H1 (cell line): ENCODE measurements at regions not wholly inside any gene's neighbourhood (a gene's known extent, or its start where the extent isn't known, plus 50 kb on each side); places are given as distances from the start of the nearest gene placed in this dataset.
A peak's percentile ranks its signal among the peaks of the same experiment; 100 is the strongest.

Experiments
- CTCF ChIA-PET: fragments of 300-600 bp; sonication (Branson Sonifier 250); formaldehyde crosslinking; loops from one replicate; lab custom pipeline; 2021; ENCODE audit not compliant: partially characterized antibody; lab: Charles Lee
- POLR2A ChIA-PET: fragments of 300-600 bp; sonication (Branson Sonifier 250); formaldehyde crosslinking; loops from one replicate; lab custom pipeline; 2021; ENCODE audit warnings: inconsistent platforms; ENCODE audit not compliant: partially characterized antibody; lab: Charles Lee
- DNase-seq, 2 experiments: peaks; one replicate each; pipeline versions ENCODE4 v3.0.0 to v3.0.0-alpha.2; 2010 to 2022; ENCODE audit warnings: low spot score in 2 of 2, low read depth in 1 of 2, mixed read lengths in 1 of 2
- FAIRE-seq: peaks from 2 replicates; lab custom pipeline; 2011; peaks lifted over from hg19 to GRCh38; lab: Jason Lieb, UNC
- H2AFZ ChIP-seq: 2 replicates; pipeline ENCODE4 v1.8.1; 2012; ENCODE audit warnings: low read length, inconsistent platforms
- H2AK5ac ChIP-seq: 2 replicates; pipeline ENCODE4 v1.6.1; 2013; ENCODE audit warnings: low read depth, low read length
- H2BK120ac ChIP-seq: replicated peaks from 2 replicates; pipeline ENCODE3; 2013; ENCODE audit warnings: low read depth, low read length, inconsistent platforms
- H2BK12ac ChIP-seq: 2 replicates; pipeline ENCODE4 v1.6.1; 2013; ENCODE audit warnings: low read depth, low read length
- H2BK15ac ChIP-seq: 2 replicates; pipeline ENCODE4 v1.6.1; 2013; ENCODE audit warnings: low read length
- H2BK20ac ChIP-seq: 2 replicates; pipeline ENCODE4 v1.6.1; 2013; ENCODE audit warnings: low read length
- H2BK5ac ChIP-seq: 2 replicates; pipeline ENCODE4 v1.6.1; 2013; ENCODE audit warnings: low read depth, low read length
- H3K14ac ChIP-seq: 2 replicates; pipeline ENCODE4 v1.6.1; 2013; ENCODE audit warnings: inconsistent platforms; ENCODE audit not compliant: insufficient read length
- H3K18ac ChIP-seq: 2 replicates; pipeline ENCODE4 v1.6.1; 2013; ENCODE audit warnings: low read length; ENCODE audit errors: extremely low read depth
- H3K23ac ChIP-seq: 2 replicates; pipeline ENCODE4 v1.6.1; 2013; ENCODE audit warnings: inconsistent platforms; ENCODE audit not compliant: insufficient read length
- H3K23me2 ChIP-seq: 2 replicates; pipeline ENCODE4 v1.6.1; 2013; ENCODE audit warnings: low read depth, low read length
- H3K27ac ChIP-seq: 2 replicates; pipeline ENCODE4 v1.6.1; 2011; ENCODE audit warnings: low read depth, low read length, inconsistent platforms
- H3K27me3 ChIP-seq, 4 experiments: replicated peaks in 1 of 4; 1 replicate in 1 of 4; 2 replicates in 3 of 4; pipeline versions ENCODE4 v1.6.1 to v1.8.1; 2011 to 2013; ENCODE audit warnings: low read length in 3 of 4, mild to moderate bottlenecking in 3 of 4, inconsistent platforms in 2 of 4, mixed read lengths in 2 of 4, moderate library complexity in 1 of 4; ENCODE audit not compliant: control insufficient read depth in 3 of 4, insufficient read depth in 3 of 4; ENCODE audit errors: extremely low read depth in 1 of 4
- H3K36me3 ChIP-seq, 4 experiments: 2 replicates each; pipeline versions ENCODE4 v1.6.1 to v1.8.1; 2011 to 2013; ENCODE audit warnings: mild to moderate bottlenecking in 4 of 4, low read length in 3 of 4, moderate library complexity in 2 of 4, control low read depth in 1 of 4, inconsistent platforms in 1 of 4; ENCODE audit not compliant: insufficient read depth in 4 of 4, control insufficient read depth in 2 of 4
- H3K4ac ChIP-seq: replicated peaks from 2 replicates; pipeline ENCODE3; 2013; ENCODE audit warnings: low read length, low read depth, mixed read lengths, inconsistent platforms; ENCODE audit not compliant: insufficient read length
- H3K4me1 ChIP-seq, 4 experiments: replicated peaks in 1 of 4; 1 replicate in 1 of 4; 2 replicates in 3 of 4; pipeline versions ENCODE4 v1.6.1 to v1.8.1; 2011 to 2013; ENCODE audit warnings: low read length in 3 of 4, inconsistent platforms in 2 of 4, mixed read lengths in 1 of 4; ENCODE audit not compliant: insufficient read depth in 4 of 4, control insufficient read depth in 3 of 4
- H3K4me2 ChIP-seq, 2 experiments: 2 replicates each; pipeline versions ENCODE4 v1.6.1 to v1.8.1; 2011 to 2013; ENCODE audit warnings: low read depth in 2 of 2, low read length in 2 of 2, control low read depth in 1 of 2, inconsistent platforms in 1 of 2, mild to moderate bottlenecking in 1 of 2; ENCODE audit not compliant: insufficient read depth in 1 of 2
- H3K4me3 ChIP-seq, 4 experiments: fragments of 200-600, 300-600 bp in 1 of 4; sonication (generic), shearing (Covaris generic), sonication (Bioruptor Twin) in 1 of 4; 2 replicates each; pipeline versions ENCODE4 v1.5.1 to v1.8.1; 2011 to 2016; ENCODE audit warnings: low read length in 4 of 4, low read depth in 3 of 4, control low read depth in 2 of 4, inconsistent platforms in 2 of 4, mild to moderate bottlenecking in 2 of 4, mixed read lengths in 1 of 4, moderate library complexity in 1 of 4; ENCODE audit not compliant: insufficient read depth in 2 of 4; ENCODE audit errors: extremely low read depth in 1 of 4
- H3K56ac ChIP-seq: replicated peaks from 2 replicates; pipeline ENCODE3; 2013; ENCODE audit warnings: low read depth, mild to moderate bottlenecking, mixed read lengths, low read length, inconsistent platforms; ENCODE audit not compliant: insufficient read length
- H3K79me1 ChIP-seq: 2 replicates; pipeline ENCODE4 v1.6.1; 2013; ENCODE audit warnings: low read depth, low read length, control low read depth
- H3K79me2 ChIP-seq, 2 experiments: 2 replicates each; pipeline versions ENCODE4 v1.6.1 to v1.8.1; 2012 to 2013; ENCODE audit warnings: low read length in 2 of 2, mild to moderate bottlenecking in 2 of 2, inconsistent platforms in 1 of 2; ENCODE audit not compliant: insufficient read depth in 2 of 2, control insufficient read depth in 1 of 2
- H3K9ac ChIP-seq, 4 experiments: replicated peaks in 1 of 4; 1 replicate in 1 of 4; 2 replicates in 3 of 4; pipeline versions ENCODE4 v1.6.1 to v1.8.1; 2011 to 2013; ENCODE audit warnings: low read depth in 3 of 4, low read length in 3 of 4, control low read depth in 2 of 4, mild to moderate bottlenecking in 2 of 4, moderate library complexity in 2 of 4, inconsistent platforms in 1 of 4; ENCODE audit errors: extremely low read depth in 1 of 4
- H3K9me3 ChIP-seq, 2 experiments: 2 replicates each; pipeline versions ENCODE4 v1.6.1 to v1.8.1; 2012 to 2013; ENCODE audit warnings: mild to moderate bottlenecking in 2 of 2, moderate library complexity in 2 of 2, control low read depth in 1 of 2, inconsistent platforms in 1 of 2, low read depth in 1 of 2, low read length in 1 of 2, mixed read lengths in 1 of 2; ENCODE audit not compliant: insufficient read depth in 2 of 2
- H4K20me1 ChIP-seq, 2 experiments: replicated peaks in 1 of 2; 2 replicates each; pipeline versions ENCODE3 to v1.8.1; 2011 to 2013; ENCODE audit warnings: inconsistent platforms in 2 of 2, low read length in 2 of 2, mild to moderate bottlenecking in 1 of 2; ENCODE audit not compliant: insufficient read depth in 2 of 2, control insufficient read depth in 1 of 2
- H4K5ac ChIP-seq: 2 replicates; pipeline ENCODE4 v1.6.1; 2013; ENCODE audit warnings: low read length, low read depth, mixed read lengths, inconsistent platforms; ENCODE audit not compliant: insufficient read length
- H4K8ac ChIP-seq: 2 replicates; pipeline ENCODE4 v1.8.0; 2013; ENCODE audit warnings: mild to moderate bottlenecking, moderate library complexity, low read length, inconsistent platforms; ENCODE audit not compliant: insufficient read depth; ENCODE audit errors: extremely low read depth
- H4K91ac ChIP-seq: replicated peaks from 2 replicates; pipeline ENCODE3; 2013; ENCODE audit warnings: low read length, mixed read lengths, inconsistent platforms; ENCODE audit not compliant: insufficient read length
- MAFK ChIP-seq: IDR thresholded peaks from 2 replicates; pipeline ENCODE4 v1.6.1; 2012; ENCODE audit warnings: low read depth, mild to moderate bottlenecking, improper control_type of control experiment, low read length
- WGBS, 2 experiments: shearing (Covaris generic) in 1 of 2; methylation state at CpG; one replicate each; pipeline versions ENCODE4 v1.1.6 to v1.1.7; 2013 to 2015; ENCODE audit warnings: low lambda C conversion rate in 2 of 2, mixed read lengths in 2 of 2, inconsistent platforms in 1 of 2, low coverage in 1 of 2, missing lambda C conversion rate in 1 of 2; ENCODE audit not compliant: insufficient replicate concordance in 2 of 2, insufficient coverage in 1 of 2, insufficient read length in 1 of 2; ENCODE audit errors: extremely low coverage in 1 of 2, missing lambda C conversion rate in 1 of 2; 5-methylcytosine and 5-hydroxymethylcytosine counted together

DNA sequence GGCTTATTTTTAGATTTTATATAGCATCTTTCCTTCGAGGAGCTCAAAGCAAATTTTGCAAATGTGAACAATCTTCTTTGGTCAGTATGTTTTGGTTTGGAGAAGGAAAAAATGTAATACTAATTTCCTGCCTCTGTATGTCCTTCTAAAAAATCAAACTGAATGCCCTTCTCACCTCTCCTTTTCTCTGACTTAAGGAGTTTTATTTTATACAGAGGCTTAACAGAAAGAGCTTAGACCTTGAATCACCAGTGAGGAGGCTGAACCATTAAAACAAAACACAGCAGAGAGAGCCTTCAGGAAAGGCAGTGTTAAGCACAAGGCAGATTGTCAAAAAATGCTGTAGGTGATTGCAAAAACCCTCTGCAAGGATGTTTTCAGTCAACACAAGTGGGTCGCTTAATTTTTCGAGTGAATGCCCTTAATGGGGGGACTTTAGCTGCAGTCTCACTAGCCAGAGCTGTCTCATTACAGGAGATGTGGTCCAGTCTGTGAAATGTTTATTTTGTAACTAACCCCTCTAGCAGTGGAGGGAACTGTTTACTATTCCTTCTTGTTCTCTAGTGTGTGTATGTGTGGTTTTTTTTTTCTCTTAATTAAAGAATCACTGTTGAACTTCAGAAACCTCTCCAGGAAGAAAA, 481.3 kb upstream of the CITED2 start:
- Histone ChIP-seq H3K4me3 (no peak overlapping the region), H2AK5ac (no peak overlapping the region), H3K27me3 (peaks cover 0 to 1% (median 0%) of the 10 kb centered on the region in 4 experiments; a peak in 1 of 7 replicates), H3K4me2 (no peak overlapping the region), H2AFZ (peak overlapping the region; percentile 89), H3K79me1 (no peaks in the 10 kb centered on the region), H2BK12ac (no peak overlapping the region), H4K8ac (no peak overlapping the region), H3K4ac (no peak overlapping the region), H3K36me3 (no peaks in the 10 kb centered on the region), H3K27ac (no peak overlapping the region), H3K23me2 (no peaks in the 10 kb centered on the region), H2BK20ac (no peak overlapping the region), H3K79me2 (no peaks in the 10 kb centered on the region), H2BK120ac (no peak overlapping the region), H4K91ac (no peak overlapping the region), H4K5ac (no peak overlapping the region), H3K18ac (no peak overlapping the region), H3K9ac (no peak overlapping the region), H3K4me1 (no peaks in the 10 kb centered on the region; a peak in 1 of 7 replicates), H2BK15ac (no peak overlapping the region), H2BK5ac (no peak overlapping the region), H3K23ac (no peak overlapping the region), H4K20me1 (no peaks in the 10 kb centered on the region), H3K9me3 (no peaks in the 10 kb centered on the region), H3K56ac (no peak overlapping the region), H3K14ac (no peak overlapping the region)
- TF ChIP-seq MAFK = no peak
- CTCF ChIA-PET = interaction anchor here (0.6 to 3.9 kb wide), 3 partner anchors 25 to 292 kb away, joined by 3 to 16 read pairs (median 5); no protein-coding TSS in a partner anchor
- 92% methylated on average over 3 of the region's 3 CpGs; no CpG with 5 or more reads in 1 of the 2 experiments for WGBS, 2 experiments
- no peak for FAIRE-seq
- POLR2A ChIA-PET = no interaction called here
- DNase-seq = no peak
